HG03442 (cell line): ENCODE measurements at regions not wholly inside any gene's neighbourhood (a gene's known extent, or its start where the extent isn't known, plus 50 kb on each side); places are given as distances from the start of the nearest gene placed in this dataset.
"Not testable (repeated sequence)": the region's sequence is repeated elsewhere in the genome, so short reads cannot be mapped to it uniquely, and the experiment has no call there.

Experiments used
- ATAC-seq: cut with Tn5 transposase; IDR thresholded peaks from one replicate; pipeline ENCODE4 v1.9.1; 2021; ENCODE audit warnings: mild to moderate bottlenecking, moderate library complexity; ENCODE audit not compliant: unreplicated experiment

DNA sequence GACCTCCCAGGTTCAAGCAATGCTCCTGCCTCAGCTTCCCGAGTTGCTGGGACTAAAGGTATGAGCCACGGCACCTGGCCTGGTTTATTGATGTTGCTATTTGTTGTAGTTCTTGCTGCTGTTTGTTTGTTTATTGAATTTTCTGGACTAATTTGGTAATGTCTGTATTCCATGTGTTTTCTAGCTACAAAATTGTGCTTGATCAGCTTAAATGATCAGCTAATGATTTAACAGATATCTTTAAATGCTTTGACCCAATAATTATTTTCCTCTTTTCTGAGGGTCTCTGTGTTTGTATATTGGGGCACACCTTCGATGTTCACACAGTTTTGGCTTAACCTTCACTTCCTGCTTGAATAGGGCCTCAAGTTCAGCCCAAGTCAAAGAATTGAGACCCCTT lies 488.1 kb upstream of the HTR2C start:
- ATAC-seq: no peak

DNA sequence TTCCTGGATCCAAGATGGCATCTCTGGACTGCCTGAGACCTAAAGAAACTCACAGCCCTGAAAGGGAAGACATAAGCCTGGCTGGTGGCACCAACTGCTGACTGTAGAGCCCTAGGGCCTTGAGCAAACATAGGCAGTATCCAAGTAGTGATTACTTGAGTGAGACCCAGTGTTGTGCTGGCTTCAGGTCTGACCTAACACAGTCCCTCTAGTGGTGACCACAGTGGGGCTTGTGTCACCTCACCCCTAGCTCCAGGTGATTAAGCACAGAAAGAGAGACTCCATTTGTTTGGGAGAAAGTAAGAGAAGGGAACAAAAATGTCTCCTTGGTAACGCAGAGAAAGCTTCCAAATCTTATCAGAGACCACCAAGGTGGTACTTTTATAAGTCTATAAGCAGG lies 496.3 kb upstream of the HTR2C start:
- no peak for ATAC-seq

DNA sequence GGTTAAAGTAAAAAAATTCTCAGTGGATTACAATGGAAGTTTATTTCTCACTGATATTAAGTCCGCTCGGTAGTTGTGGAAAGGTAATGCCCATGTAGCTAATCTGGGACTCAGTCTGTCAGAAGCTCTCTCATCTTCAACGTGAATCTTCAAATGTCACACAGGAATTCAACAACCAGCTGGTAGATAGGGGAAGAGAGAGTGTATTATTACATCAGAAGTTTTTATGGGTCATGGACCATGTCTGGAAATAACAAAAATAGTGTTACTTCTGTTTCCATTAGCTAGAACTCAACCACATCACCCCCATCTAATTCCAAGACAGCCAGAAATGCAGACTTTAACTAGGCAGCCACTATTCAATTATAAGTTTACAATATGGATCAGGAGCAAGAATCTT lies 506.1 kb upstream of the HTR2C start:
- ATAC-seq: no peak

DNA sequence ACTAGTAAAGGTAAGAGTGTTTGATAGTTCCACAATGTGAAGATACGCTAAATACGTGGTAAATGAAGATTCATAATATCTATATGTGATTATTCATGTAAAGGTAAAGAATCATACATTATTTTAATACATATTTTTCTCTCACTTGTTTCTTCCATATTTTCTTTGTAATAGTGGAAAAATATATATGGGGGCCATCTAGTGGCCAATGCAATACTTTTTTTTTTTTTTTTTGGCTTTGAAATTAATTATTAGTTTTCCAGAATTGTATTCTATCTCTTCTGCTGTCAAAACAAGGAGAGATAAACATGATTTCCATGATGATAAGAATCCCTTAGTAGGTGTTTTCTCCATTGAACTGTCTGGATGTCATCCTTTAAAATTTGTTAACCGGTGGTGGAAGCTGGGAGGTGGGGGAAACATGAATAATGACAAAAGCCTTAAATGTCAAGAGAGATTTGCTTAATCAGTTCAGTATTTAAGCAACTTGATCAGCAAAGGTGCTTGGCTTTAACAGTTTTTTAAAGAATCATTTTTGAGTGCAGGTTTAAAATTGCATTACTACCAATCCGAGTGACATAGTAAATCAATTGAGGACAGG lies 508.7 kb upstream of the HTR2C start:
- no peak for ATAC-seq

DNA sequence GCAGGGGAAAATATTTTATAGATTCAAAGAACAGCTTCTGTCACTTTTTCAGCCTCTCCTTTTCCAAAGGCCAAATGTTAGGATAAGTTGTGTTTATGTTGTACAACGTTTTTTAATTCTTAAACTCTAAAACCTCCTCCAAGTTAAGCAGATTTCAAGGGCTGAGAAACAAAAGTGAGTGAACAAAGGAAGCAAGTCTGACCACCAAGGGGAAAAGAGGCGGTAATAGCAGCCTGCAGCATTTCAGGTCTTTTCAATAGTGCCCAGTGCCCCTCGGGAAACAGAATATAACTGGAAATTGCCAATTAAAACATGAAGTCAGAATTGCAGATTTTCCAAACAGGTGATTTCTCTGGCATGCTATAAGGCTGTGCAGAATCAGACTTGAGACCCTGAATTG lies 510.0 kb upstream of the HTR2C start:
- no peak for ATAC-seq

DNA sequence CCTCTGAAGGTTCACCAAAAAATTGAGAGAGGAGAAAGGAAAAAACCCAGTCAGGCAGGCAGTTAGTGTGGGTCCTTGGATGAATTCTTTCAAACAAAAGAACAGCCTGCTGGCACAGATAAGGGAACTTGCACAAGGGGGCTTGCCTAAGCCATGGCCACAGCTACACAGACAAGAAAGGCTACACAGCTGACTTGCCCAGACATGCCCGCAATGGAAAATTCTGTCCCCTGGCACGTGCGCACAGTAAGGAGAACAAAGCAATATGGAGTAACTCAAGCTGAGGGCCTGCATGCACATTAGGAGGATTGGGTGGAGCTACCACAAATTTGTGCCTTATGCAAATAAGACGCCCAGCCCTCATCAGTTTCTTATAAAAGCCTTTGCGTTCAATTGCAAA lies 512.5 kb upstream of the HTR2C start:
- ATAC-seq: no peak

DNA sequence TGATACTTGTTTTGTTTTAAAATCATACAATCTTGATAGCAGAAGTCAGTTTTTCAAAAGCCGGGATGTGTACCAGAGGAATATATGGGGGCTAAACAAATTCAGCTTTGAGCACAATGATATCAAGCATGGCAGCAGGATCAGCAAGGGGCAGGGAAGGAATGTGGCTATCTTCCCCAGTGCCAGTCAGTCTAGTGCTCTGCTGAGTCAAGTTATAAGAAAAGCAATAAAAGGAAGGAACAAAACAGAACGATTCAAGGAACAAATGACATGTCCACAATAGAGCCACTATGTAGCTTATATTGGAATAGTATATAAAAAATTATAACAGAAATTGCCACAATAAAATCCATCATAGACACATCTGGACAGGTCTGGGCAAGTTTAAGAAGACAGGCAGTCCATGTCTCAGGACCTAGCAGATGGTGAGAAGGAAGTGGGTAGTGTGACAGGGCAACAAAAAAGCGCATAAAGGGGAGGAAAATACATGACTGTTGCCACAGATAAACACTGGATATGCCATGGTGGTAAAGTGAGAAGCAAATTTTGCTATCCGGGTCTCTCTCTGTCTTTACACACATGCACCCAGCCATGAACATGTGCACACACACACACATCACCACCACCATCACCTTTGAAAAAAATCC lies 518.2 kb upstream of the HTR2C start:
- no peak for ATAC-seq

DNA sequence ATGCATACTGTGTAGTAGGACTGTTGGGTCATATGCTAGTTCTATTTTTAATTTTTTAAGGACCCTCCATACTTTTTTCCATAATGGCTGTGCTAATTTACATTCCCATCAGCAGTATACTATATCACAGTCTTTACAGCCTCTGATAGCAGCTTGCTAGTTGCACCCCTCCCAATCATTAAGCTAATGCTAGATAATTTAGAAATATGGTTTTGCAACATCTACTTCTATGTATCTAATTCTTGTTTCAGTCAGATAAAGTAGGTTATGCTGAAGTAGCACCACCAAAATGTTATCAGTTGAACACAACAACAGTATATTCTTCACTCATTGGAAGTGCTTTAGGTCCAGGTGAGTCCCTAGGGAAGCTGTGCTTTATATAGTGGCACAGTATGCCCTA lies 522.7 kb upstream of the HTR2C start:
- ATAC-seq: no peak

DNA sequence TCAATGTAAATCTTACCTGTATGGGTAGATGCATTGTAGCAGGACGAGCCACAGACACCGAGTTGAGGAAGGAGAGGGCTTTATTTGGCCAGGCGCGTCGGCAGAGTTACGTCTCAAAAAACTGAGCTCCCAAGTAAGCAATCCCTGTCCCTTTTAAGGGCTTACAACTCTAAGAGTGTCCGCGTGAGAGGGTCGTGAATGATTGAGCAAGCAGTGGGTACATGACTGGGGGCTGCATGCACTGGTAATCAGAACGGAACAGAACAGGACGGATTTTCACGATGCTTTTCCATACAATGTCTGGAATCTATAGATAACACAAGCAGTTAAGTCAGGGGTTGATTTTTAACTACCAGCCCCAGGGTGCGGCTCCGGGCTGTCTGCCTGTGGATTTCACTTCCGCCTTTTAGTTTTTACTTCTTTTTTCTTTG lies 524.9 kb upstream of the HTR2C start:
- no peak for ATAC-seq

DNA sequence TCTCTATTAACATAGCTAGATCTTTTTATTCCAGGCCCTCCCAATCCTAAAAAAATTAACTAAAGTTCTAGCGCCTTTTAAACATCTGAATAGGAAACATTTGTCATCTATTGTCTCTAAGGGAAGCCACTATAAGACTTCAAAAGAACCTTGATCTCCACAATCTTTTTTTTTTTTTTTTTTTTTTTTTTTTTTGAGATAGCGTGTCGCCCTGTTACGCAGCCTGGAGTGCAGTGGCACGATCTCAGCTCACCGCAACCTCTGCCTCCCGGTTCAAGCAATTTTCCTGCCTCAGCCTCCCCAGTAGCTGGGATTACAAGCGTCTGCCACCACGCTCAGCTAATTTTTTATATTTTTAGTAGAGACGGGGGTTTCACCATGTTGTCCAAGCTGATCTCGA lies 526.5 kb upstream of the HTR2C start:
- ATAC-seq: not testable (repeated sequence)

DNA sequence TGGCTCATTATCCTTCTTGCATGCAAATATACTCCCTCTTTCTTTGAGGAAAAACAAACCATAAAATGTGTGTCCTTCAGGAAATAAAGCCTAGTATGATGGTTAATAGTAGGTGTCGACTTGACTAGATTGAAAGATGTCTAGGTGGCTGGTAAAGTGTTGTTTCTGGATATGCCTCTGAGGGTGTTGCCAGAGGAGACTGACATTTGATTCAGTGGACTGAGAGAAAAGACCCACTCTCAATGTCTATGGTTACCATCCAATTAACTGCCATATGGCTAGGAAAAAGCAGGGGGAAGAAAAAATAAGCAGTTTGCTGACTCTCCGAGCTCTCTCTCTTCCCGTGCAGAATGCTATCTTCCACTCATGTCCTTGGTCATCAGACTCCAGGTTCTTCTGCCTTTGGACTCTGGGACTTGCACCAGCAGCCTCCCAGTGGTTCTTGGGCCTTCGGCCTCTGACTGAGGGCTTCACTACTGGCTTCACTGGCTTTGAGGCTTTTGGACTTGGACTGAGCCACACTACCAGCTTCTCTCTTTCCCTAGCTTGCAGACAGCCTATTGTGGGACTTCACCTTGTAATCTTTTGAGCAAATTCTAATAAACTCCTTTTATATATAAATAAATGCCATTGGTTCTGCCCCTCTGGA lies 532.1 kb upstream of the HTR2C start:
- no peak for ATAC-seq

DNA sequence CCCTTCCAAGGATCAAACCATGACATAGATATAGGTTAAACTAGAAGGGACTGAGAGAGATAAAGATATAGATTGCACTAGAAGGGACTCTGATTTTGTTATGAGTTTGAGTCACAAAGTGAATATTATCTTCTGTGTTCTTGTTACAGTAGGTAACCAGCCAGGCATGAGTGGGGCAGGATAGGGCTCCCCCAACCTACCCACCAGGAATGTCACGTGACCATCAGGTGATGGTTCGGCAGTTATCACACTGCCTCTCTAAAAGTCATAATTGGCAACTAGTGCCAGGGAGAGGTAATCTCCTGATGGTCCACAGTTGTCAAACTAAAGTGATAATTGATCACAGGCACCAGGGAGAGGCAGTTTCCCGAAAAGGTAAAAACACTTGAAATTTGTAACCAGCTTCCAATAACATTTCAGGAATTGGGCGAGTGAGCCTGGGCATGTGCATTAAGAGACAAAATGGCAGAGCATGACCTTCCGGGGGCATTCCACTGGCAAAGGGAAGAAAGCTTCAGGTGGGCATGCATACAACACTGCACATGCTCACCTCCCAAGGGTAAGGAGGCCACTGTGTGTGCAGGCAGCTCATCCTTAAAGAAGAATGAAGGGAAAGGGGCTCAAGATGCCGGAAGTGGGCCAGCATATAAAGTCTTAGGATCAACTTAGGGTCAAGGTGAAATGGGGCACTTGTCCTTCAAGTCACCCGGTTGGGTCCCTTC lies 533.6 kb upstream of the HTR2C start:
- no peak for ATAC-seq

DNA sequence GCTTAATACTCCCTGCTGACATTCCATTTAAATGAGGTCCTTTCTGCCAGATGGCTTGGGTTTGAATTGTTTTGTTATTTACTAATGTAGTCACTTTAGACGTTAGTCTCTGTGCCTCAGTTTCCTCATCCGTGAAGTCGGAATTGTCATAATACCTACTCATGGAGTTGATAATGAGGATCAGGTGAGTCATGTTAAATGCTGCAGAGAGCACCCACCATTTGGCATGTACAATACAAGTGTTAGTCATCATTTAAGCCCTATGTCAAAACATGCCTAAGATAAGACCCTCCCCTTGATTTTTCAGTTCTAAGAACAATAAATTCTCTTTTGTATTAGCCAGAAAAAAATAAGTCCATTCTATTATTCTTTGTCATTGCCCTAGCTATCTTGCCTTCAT lies 534.8 kb upstream of the HTR2C start:
- no peak for ATAC-seq

DNA sequence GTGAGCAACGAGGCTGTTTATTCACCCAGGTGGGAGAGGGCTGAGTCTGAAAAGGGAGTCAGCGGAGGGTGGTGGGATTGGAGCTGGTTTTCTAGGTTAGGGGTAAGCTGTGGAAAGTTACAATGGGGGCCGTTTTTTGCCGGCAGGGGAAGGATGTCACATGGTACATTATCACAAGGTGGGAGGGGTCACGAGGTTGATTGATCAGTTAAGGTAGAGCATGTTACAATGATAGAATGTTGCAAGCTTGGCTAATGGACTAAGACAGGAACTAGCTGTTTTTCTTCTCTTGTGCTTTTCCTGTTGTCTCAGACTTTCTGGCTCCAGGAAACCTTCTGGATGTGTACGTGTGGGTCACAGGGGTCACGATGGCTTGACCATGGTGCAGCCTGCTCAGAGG lies 536.3 kb upstream of the HTR2C start:
- no peak for ATAC-seq

DNA sequence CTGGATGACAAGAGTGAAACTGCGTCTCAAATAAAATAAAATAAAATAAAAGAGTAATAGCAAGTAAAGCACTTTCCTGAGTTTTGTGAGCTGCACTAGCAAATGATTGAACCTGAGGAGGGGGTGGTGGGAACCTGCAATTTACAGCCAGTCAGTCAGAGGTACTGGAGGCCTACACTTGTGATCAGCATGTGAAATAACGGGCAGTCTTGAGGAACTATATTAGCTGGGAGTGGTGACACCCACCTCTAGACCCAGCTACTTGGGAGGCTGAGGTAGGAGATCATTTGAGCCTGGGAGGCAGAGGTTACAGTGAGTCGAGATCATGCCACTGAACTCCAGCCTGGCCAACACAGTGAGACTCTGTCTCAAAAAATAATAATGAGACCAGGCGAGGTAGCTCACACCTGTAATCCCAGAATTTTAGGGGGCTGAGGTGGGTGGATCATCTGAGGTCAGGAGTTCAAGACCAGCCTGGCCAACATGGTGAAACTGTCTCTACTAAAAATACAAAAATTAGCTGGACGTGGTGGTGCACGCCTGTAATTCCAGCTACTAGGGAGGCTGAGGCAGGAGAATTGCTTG lies 537.1 kb upstream of the HTR2C start:
- ATAC-seq: no peak

DNA sequence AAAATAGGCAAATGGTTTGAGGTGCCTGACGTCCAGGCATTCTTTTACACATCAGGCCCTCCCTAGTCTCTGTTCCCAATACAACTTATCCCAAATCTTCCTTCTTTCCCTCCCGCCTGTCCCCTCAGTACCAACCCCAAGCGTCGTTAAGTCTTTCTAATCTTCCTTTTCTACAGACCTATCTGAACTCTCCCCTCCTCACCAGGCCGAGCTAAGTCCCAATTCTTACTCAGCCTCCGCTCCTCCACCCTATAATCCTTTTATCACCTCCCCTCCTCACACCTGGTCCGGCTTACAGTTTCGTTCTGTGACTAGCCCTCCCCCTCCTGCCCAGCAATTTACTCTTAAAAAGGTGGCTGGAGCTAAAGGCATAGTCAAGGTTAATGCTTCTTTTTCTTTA lies 542.4 kb upstream of the HTR2C start:
- ATAC-seq: not testable (repeated sequence)

DNA sequence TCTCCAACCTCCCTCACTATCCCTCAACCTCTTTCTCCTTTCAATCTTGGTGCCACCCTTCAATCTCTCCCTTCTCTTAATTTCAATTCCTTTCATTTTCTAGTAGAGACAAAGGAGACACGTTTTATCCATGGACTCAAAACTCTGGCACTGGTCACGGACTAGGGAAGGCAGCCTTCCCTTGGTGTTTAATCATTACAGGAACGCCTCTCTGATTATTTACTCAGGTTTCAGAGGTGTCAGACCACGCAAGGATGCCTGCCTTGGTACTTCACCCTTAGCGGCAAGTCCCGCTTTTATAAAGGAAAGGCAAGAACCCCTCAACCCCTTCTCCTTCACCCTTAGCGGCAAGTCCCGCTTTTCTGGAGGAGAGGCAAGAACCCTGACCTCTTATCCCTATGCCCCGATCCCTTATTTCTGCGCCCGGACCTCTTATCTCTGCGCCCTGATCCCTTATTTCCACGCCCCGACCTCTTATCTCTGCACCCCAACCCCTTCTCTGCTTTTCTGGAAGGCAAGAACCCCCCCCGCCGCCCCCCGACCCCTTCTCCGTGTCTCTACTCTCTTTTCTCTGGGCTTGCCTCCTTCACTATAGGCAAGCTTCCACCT lies 543.1 kb upstream of the HTR2C start:
- not testable (repeated sequence) for ATAC-seq

DNA sequence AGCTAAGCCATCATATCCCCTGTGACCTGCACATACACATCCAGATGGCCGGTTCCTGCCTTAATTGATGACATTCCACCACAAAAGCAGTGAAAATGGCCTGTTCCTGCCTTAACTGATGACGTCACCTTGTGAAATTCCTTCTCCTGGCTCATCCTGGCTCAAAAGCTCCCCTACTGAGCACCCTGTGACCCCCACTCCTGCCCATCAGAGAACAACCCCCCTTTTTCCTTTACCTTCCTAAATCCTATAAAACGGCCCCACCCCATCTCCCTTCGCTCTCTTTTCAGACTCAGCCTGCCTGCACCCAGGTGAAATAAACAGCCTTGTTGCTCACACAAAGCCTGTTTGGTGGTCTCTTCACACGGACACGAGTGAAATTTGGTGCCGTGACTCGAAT lies 543.8 kb upstream of the HTR2C start:
- not testable (repeated sequence) for ATAC-seq

DNA sequence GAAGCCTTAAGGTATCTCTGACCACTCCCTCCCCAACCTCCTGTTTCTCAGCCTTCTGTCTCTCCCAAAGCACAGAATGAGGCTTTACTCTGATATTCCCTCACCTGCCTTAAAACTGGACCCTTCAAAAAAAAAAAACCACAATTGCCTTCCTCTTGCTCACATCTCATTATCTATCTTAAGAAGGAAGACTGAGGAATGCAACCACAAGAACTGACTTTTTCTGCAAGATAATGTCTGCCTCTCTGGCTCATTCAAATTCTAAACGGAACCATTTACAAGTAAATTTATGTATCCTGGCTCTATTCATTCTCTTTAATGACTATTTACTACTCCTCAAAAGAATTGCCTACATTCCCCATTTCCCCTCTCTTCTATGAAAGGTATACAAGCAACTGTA lies 545.5 kb upstream of the HTR2C start:
- no peak for ATAC-seq

DNA sequence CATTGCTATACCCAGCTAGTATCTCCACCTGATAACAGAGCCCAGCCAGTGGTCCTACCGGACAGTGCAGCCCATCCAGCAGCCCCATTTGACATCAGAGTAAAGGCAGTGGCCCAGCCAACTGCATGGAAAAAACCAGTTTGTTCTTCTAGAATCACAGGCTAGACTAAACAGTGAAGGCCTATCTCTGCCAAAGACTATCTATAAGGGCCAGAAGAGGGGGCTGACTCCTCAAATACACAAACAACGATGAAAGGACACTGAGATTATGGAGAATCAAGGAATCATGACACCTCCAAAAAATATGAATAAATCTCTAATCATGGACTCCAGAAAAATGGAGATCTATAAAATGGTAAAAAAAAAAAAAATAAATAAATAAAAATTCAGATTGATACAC lies 546.4 kb upstream of the HTR2C start:
- ATAC-seq: no peak
